HG03575 (cell line): ENCODE measurements at regions not wholly inside any gene's neighbourhood (a gene's known extent, or its start where the extent isn't known, plus 50 kb on each side); places are given as distances from the start of the nearest gene placed in this dataset.
"Not testable (repeated sequence)": the region's sequence is repeated elsewhere in the genome, so short reads cannot be mapped to it uniquely, and the experiment has no call there.

ENCODE experiments used
- ATAC-seq: cut with Tn5 transposase; IDR thresholded peaks from one replicate; pipeline ENCODE4 v1.9.1; 2021; ENCODE audit not compliant: unreplicated experiment, insufficient number of reproducible peaks, low FRiP score; ENCODE audit errors: extremely low read depth

DNA sequence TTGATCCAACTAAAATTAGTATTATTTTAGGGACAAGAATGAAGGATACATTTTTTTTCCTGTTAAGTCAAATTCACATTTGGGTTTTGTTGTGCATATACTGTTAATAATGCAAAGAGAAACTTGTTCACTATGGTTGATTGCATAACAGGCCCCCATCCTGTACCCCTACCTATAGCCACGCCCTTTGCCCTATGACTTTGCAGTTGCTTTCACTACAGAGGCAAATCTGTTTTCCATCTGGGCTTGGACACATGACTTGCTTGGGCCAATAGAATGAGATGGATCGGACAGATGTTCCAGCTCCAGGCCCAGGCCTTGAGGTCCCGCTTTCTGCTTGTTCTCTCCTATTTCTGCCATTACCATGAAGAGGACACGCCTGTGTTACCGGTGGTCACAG is 278.5 kb upstream of the HNRNPA3 start:
- no peak for ATAC-seq

DNA sequence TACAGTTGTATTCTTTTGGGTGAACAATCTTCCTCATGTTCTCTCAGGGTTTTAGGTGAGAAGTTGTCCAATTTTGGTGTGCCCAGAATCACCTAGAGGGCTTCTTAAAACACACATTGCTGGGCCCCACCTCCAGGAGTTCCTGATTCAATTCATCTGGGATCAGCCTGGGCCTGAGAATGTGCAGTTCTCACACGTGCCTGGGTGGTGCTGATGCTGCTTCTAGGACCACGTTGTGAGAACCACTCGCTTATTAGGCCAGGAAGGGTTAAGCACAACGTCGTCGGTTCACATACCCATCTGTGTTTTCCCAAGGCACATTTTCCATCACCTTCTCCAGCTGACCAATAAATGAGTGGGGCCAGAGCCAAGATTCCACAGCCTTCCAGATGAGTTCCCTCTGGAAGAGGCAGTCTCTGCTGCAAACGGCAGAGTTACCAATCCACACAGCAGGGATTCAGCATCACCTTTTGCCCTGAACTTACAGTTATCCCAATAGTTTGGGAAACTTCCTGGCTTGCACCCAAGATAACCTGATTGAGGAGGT is 277.7 kb upstream of the HNRNPA3 start:
- ATAC-seq: no peak

DNA sequence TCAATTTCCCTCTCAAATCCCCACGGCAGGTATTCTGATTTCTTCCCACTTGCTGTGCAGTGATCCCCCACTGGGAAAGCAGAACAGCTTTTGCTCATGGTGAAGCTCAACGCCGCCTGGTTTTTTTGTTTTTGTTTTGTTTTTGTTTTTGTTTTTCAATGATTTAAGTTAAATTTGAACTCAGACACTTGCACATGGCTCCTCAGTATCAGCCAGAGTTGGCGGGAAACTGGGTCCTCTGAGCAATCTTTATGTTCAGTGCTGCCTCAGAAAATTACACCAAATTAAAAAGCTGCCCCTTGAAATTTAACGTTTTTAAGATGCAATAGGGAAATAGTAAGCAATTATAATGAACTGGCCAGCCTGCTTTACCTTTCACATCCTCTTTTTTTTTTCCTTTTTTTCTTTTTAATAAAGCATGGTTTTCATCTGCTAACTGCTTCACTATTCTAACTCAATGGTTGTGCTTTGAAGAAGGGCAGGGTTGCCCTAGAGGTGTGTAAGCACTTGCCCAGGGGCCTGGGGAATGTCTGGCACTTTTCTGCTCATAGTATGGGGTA is 277.0 kb upstream of the HNRNPA3 start:
- no peak for ATAC-seq

DNA sequence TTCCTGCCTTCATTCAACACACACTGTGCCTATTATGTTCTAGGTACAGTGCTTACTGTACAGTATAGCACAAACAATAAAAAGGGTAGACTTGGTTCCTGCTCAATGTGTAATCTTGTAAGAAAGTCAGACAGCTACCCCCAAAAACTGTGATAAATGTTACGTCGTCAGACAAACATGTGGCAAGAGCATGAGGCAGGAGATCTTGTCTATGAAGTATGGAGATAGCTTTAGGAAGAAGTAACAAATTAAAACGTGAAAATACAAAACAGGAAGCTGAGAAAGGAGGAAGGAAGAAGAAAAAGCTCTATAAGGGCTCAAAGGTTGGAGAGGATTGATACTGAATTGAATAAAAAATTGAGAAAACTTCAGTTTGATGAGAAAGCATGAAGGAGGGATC is 276.2 kb upstream of the HNRNPA3 start:
- no peak for ATAC-seq

DNA sequence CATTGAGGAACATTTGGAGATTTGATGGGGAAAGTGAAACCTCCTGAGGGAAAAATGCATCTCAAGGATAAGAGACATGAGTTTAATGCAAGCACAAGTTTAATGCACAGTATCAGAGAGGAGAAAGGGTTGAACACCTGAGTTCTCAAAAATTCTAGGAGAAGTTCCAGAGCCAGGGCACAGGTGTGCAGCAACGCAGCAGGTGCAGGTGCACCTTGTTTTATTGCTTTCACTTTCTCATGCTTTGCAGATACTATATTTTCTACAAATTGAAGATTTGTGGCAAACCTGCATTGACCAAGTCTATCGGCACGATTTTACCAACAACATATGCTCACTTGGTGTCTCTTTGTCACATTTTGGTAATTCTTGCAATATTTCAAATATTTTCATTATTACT is 267.6 kb upstream of the HNRNPA3 start:
- no peak for ATAC-seq

DNA sequence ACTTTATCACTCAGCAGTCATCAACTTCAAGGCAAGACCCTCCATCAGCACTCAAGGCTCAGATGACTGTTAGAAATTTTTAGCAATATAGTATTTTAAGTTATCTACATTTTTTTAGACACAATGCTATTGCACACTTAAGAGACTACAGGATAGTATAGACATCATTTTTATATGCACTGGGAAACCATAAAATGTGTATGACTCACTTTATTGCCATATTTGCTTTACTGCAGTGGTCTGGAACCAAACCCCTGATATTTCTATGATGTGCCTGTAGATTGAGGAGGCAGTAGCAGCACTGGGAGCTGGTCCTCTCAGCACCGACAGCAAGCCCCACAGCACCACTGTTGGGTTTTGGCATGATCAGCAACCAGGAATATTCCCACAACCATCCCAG is 264.8 kb upstream of the HNRNPA3 start:
- ATAC-seq: no peak

DNA sequence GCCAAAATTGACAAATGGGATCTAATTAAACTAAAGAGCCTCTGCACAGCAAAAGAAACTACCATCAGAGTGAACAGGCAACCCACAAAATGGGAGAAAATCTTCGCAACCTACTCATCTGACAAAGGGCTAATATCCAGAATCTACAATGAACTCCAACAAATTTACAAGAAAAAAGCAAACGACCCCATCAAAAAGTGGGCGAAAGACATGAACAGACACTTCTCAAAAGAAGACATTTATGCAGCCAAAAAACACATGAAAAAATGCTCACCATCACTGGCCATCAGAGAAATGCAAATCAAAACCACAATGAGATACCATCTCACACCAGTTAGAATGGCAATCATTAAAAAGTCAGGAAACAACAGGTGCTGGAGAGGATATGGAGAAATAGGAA is 261.4 kb upstream of the HNRNPA3 start:
- not testable (repeated sequence) for ATAC-seq

DNA sequence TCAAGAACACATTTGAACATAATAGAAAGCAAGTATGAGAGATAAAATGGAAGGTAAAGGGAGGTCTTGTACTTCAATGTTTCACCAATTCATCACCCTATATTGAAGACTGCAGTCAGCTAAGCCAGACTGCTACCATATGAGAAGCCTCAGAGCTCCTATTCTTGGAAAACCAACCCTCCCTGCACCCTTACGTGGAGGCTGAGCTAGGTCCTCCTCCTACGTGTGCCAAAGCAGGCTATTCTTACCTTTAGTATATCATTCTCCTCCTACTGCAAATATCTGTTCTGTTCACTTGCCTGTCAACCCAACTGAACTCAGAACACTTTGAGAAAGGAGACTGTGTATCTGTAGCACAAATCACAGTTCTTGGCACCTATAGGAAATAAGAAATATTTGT is 255.8 kb upstream of the HNRNPA3 start:
- no peak for ATAC-seq

DNA sequence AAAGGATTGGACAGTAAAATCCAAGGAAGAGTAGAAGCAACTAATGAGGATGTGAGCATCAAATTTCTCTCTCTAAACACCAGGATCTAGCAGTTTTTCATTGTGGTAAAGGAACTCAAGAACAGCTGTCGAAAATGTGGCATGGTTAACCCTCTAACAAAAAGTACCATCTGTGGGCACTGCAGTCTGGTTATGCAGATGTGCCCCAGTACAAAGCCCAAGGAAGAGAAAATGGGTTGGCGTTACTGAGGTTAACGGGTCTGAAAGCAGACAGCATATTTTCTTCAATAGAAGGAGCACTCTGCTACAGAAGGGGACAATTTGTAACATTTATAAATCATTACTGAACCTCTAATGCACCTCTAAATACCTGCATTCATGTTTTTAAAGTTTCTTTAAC is 253.0 kb upstream of the HNRNPA3 start:
- no peak for ATAC-seq

DNA sequence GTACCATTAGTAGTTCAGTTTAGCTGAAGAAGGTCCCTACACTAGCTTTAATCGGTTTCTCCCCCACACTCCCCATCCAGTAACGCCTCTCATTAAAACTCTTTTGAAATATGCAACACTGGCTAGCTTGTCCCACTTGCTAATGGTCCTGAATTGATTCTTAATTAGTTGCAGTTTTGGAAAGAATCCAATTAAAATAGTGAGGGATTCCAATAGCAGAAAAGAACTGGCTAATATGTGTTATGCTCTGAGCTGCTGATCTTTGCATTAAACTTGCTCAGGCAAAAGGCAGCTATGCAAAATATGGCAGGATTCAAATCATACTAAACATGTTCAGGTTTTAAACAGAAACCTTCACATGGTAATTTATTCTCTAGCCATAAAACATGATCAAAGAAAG is 252.5 kb upstream of the HNRNPA3 start:
- no peak for ATAC-seq

DNA sequence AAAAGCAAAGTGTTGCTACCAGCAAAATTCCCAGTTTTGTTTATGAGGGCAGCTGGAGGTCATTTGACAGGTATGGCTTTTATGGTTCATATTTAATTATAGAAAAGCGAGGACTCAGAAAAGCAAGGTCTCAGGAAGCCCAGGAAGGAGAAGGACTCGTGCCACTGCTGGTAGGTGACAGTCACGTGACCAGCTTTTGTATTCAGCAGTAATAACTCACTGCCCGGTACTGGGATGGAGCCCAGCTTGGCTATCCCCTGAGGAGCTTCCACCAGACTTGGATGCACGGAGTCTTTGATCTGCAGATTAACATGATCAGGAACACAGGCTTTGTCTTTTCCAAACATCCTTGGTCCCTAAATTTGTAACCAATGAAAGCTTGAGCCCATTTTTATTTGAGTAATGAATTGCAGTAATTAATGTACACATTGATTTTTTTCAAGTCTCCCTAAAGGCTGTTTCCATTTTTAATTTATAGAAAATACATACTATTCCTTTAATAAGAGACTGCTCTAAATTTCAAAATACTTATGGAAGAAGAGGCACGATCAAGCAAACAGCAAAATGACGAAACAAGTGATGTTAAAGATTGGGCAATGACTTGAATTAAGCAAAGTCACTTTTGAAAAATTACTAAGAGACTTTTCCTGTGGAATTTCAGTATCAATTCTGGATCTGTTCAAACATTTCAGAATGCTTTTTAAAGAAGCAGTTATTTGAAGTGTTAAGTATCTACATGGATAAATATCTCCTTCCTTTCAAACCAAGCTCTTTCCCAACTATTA is 251.7 kb upstream of the HNRNPA3 start:
- no peak for ATAC-seq

DNA sequence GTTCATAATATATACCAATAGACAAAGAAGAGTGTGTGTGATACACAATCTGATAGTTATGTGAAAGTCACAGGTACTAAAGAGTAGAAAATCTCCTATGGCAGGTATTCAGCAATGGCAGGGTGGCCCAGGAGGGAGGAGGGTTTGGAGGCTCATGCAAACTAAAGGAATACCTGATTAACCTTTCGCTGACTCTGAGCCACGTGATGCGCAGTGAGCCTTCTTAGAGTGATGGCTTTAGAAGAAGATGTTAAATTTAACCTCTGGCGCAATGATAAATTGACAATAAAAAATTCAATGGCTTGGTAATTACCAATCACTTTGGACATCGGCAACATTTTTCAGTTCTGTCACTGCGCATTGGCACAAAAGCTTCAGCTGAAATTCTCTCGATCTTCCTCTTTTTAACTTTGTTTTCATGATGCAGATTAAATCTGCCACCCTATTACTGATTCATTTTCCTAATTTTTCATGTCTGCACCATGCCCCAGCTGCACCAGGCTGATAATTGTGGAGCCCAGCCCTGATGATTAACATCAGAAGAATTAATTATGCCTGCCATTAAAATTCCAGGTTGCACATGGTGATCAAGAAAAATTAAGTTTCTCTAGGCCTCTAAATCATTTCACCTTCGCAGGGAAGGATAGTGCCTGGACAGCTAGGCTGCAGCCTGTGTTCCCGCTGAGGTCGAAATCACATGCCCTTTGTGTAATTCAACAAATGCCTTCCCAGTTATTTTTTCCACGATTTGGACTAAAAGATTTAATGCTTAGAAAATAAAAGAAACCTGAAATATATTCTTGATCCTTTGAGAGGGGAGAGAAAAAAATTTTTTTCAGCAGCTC is 250.6 kb upstream of the HNRNPA3 start:
- no peak for ATAC-seq

DNA sequence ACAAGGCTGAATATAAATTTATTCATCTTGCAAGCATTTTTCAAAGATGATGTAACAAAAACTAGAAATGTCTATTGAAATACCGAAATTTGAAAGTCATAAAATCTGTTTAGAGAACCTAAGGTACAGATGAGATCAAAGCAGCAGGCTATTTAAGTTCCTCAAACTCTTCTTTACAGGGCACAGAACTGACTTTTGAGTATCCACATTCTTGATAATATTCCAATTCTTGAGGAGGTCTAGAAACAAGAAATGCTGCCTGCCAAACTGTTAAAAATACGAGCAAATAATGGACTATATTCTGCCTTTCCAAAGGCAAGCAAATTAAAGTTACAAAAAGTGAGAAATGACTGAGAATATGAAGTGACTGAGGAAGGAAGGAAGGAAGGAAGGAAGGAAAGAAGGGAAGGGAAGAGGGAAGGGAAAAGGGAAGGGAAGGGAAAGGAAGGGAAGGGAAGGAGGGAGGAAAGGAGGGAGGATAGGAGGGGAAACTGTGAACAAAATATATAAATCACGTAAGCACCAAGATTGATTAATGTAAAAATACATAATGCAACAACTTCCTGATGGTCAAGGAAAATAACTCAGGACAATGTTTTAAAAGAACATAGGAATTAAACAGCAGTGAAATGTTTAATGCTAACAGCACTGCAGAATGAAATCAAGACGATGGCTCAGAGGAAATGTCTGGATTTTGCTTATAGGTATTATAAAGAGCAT is 248.9 kb upstream of the HNRNPA3 start:
- no peak for ATAC-seq

DNA sequence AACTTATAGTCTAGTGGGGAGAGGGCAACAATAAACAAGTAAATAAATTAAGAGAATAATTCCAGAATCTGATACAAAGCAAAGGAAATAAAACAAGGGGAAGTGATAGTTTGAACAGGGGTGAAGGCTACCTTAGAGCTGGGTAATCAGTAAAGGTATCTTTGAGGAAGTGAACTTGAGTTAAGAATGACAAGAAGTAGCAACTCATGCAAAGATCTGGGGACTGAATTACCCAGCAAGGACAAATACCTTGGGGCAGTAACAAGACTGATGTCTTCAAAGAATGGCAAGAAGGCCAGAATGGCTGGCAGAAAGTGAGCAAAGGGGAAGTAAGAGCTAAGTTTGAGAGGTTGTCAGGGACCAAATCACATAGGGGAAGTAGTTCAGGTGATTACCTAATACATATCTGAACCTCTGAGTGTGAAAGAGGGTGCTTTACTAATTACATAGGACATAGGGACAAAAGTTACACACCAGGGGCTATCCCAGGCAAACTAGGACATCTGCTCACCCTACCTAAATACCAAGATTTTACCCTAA is 244.6 kb upstream of the HNRNPA3 start:
- no peak for ATAC-seq

DNA sequence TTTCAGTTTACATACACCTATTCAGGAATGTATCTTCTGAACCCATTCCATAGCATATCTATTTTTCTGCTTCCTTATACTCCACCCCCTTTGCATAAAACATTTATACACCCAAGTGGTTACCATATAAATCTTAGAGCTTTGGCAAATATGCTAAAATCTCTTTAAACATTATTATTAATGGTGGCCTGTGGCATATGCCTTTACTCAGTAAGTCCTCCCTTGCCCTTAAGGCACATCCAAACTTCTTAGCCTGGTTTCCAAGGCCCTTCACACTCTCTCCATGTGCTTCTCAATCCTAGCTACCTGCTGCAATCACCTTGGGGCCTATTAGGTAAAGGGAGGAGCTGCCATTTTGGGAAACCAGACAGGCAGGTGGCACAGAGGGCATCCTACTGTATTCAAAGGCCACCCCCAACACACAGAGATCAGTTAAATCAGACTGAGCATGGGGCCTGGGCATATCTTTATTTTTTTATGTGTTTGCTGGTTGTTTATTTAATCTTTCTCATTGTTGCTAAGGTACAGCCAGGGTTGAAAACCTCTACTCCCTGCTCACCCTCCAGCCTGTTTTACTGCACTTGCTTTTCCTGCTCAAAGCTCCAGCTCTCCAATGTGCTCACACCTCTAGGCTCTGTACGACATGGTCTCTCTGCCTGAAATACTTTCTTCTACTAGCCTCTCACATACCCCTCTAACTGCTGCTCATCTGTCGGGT is 242.8 kb upstream of the HNRNPA3 start:
- no peak for ATAC-seq

DNA sequence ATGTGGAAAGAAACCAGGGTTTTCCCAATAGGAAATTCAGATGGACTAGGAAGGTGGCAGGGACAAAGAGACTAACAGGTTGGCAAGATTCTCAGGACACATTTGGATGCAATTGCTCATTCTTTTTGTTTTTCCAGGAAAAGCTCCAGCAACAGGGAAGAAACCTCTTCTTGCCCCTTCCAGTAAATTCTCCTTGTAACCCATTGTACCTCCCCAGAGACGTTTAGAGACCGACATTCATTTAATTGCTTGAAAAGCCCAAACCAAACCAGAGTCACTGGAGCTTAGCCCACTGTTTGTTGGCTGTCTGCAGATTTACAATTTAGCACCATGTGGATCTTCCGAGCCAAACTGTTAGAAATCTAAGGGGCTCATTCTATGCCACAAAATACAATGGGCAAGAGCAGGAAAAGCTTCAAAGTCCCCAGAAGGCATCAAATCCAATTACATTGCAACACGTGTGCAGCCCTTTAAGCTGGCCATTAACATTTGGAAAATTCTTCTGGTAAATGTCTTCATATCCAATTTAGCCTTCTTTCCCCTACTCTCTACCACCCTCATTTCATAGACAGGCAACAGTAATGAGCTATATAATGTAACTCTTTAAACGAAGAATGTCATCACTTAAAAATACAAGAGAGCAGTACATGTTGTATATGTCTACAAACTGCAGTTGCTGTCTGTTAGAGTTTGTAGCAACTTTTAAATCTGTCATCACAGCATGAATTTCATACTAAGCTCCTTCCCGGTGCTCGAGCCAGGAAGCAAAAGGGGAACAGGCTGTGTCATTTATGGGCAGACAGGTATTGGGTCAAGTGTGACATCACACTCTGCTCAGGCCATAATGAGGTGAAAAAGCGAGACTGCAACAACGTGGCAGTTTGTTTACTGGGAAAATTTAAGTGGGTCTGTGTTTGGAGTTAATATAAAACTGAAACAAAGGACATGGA is 235.6 kb upstream of the HNRNPA3 start:
- no peak for ATAC-seq

DNA sequence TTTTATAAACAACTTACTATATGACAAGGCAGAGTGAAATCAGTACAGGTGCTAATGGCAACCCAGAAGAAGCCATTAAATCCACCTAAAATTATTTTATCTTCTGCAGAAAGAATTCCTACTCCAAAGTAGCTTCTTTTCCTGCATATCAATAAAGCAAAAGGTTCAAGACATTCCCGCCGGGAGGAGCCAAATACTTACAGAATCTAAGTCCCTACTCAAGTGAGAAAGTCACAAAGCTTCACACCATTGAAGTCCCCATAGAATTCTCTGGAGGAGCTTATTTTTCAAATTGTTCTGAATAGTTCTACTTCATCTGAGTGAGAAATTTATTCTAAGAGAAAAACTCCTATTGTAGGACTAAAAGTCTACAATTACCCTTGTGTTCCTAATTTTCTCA is 233.7 kb upstream of the HNRNPA3 start:
- no peak for ATAC-seq
